ENCODE measurements at regions not wholly inside any gene's neighbourhood (a gene's known extent, or its start where the extent isn't known, plus 50 kb on each side); places are given as distances from the start of the nearest gene placed in this dataset.

DNA sequence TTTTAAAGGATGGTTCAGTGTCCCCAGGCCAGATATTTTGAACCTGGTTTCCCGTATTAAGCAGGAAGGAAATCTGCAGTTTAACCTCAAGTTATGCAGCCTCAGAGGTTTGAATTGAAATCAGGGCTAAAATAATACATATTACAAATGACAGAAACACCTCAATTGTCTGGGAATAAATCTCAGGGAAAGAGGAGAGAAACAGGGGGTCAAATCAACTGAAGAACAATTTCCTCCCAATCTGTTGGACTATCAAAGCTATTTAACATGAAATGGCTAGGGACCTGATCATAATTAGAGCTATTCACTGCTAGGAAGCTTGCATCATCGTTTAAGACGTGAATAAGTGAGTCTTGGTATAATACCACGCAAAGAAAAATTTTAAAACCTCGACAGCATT, 150.0 kb upstream of the ARHGAP28 start:
- no peak for DNase-seq (ENCODE audit: insufficient read length, low spot score, missing footprints)
- Histone ChIP-seq H3K4me3 (ENCODE audit: insufficient read depth, low read length) (no peak overlapping the region), H3K36me3 (ENCODE audit: insufficient read depth, low read length) (no peaks in the 10 kb centered on the region), H3K79me2 (ENCODE audit: insufficient read depth, low read length) (no peaks in the 10 kb centered on the region), H2AFZ (ENCODE audit: low read length) (no peak overlapping the region), H3K27ac (ENCODE audit: low read depth, low read length) (no peak overlapping the region), H3K9me3 (ENCODE audit: low read depth, low read length) (no peaks in the 10 kb centered on the region), H3K4me2 (ENCODE audit: insufficient read depth, low read length) (no peak overlapping the region), H4K20me1 (ENCODE audit: insufficient read depth, low read length) (no peaks in the 10 kb centered on the region), H3K4me1 (ENCODE audit: insufficient read depth, low read length) (no peaks in the 10 kb centered on the region), H3K27me3 (ENCODE audit: insufficient read depth, low read length) (no peaks in the 10 kb centered on the region)
- TF ChIP-seq, protein P1, sequence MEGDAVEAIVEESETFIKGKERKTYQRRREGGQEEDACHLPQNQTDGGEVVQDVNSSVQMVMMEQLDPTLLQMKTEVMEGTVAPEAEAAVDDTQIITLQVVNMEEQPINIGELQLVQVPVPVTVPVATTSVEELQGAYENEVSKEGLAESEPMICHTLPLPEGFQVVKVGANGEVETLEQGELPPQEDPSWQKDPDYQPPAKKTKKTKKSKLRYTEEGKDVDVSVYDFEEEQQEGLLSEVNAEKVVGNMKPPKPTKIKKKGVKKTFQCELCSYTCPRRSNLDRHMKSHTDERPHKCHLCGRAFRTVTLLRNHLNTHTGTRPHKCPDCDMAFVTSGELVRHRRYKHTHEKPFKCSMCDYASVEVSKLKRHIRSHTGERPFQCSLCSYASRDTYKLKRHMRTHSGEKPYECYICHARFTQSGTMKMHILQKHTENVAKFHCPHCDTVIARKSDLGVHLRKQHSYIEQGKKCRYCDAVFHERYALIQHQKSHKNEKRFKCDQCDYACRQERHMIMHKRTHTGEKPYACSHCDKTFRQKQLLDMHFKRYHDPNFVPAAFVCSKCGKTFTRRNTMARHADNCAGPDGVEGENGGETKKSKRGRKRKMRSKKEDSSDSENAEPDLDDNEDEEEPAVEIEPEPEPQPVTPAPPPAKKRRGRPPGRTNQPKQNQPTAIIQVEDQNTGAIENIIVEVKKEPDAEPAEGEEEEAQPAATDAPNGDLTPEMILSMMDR (IDR thresholded peaks at IDR 0.05; ENCODE audit: extremely low read depth, low read depth, low read length), result no peak

DNA sequence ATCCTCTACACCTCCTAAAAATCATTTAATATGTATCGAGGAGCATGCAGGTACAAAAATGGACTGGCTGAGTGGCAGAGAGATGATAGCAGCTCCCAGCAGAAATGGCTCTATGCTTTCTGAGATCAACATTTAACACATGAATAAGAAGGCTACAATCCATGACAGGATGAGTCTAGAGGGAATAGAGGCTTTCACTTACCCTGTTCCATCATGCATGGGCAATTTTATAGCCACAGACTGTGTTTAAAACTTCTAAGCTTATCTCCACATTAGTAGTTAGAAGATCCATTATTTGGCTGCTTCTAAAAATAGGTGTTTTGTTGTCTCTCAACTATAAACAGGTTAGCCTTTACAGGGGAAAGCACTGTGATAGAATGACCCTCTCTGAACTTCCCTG, 149.1 kb upstream of the ARHGAP28 start:
- Histone ChIP-seq H4K20me1 (ENCODE audit: insufficient read depth, low read length) (no peaks in the 10 kb centered on the region), H3K9me3 (ENCODE audit: low read depth, low read length) (no peaks in the 10 kb centered on the region), H3K79me2 (ENCODE audit: insufficient read depth, low read length) (no peaks in the 10 kb centered on the region), H3K27me3 (ENCODE audit: insufficient read depth, low read length) (no peaks in the 10 kb centered on the region), H3K27ac (ENCODE audit: low read depth, low read length) (no peak overlapping the region), H3K4me2 (ENCODE audit: insufficient read depth, low read length) (no peak overlapping the region), H2AFZ (ENCODE audit: low read length) (no peak overlapping the region), H3K36me3 (ENCODE audit: insufficient read depth, low read length) (no peaks in the 10 kb centered on the region), H3K4me1 (ENCODE audit: insufficient read depth, low read length) (no peaks in the 10 kb centered on the region), H3K4me3 (ENCODE audit: insufficient read depth, low read length) (no peak overlapping the region)
- TF ChIP-seq, protein P1 (IDR thresholded peaks at IDR 0.05; ENCODE audit: extremely low read depth, low read depth, low read length), result no peak
- DNase-seq (ENCODE audit: insufficient read length, low spot score, missing footprints), result no peak

DNA sequence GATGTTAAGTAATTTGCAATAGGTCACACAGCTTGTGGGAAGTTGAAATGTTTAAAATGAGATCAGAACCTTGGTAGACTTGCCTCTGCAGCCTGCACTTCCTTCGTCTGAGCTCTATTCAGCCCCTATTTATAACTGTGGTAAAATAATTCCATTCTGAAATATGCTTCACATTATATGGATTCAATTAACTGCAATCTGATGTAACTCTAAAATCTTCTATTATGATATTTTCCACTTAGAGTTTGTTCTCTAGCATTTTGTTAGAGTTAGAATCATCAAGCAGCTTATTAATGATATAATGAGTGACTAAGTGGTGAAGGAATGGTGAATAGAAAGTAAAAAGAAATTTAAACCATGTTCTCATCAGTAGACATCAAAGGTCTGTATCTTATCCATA, 139.6 kb upstream of the ARHGAP28 start:
- no peaks in the 10 kb centered on the region for H3K9me3 ChIP-seq (ENCODE audit: low read depth, low read length)
- H3K4me2 ChIP-seq (ENCODE audit: insufficient read depth, low read length), result no peak overlapping the region

DNA sequence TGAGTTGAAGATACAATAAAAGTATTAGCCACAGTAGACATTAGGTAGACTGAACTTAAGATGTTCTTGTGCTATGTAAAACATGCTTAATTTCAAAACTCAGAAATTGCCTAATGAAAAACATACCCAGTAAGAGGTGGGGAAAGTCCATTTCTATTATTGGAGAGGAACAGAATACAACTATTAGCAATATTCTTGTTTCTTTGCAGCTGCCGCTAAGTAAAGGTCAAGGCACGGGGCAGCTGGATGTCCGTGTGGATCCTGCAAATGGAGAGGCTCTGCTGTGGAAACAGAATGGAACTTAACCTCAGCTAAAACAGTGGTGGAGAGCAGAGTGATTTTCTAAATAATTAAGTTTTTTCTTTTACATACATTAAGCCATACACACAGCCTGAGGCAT, 139.2 kb upstream of the ARHGAP28 start:
- Histone ChIP-seq H3K9me3 (ENCODE audit: low read depth, low read length) (no peaks in the 10 kb centered on the region), H3K27me3 (ENCODE audit: insufficient read depth, low read length) (no peaks in the 10 kb centered on the region), H4K20me1 (ENCODE audit: insufficient read depth, low read length) (no peaks in the 10 kb centered on the region), H3K4me1 (ENCODE audit: insufficient read depth, low read length) (no peaks in the 10 kb centered on the region), H3K4me2 (ENCODE audit: insufficient read depth, low read length) (no peak overlapping the region), H3K27ac (ENCODE audit: low read depth, low read length) (no peak overlapping the region), H2AFZ (ENCODE audit: low read length) (no peak overlapping the region), H3K36me3 (ENCODE audit: insufficient read depth, low read length) (no peaks in the 10 kb centered on the region), H3K4me3 (ENCODE audit: insufficient read depth, low read length) (no peak overlapping the region), H3K79me2 (ENCODE audit: insufficient read depth, low read length) (no peaks in the 10 kb centered on the region)
- no peak for DNase-seq (ENCODE audit: insufficient read length, low spot score, missing footprints)
- TF ChIP-seq, protein P1 (IDR thresholded peaks at IDR 0.05; ENCODE audit: extremely low read depth, low read depth, low read length), result no peak

More for the DNA sequence above, 139.6 kb upstream of the ARHGAP28 start:
- Histone ChIP-seq H2AFZ (ENCODE audit: low read length) (no peak overlapping the region), H3K4me3 (ENCODE audit: insufficient read depth, low read length) (no peak overlapping the region), H3K79me2 (ENCODE audit: insufficient read depth, low read length) (no peaks in the 10 kb centered on the region), H3K4me1 (ENCODE audit: insufficient read depth, low read length) (no peaks in the 10 kb centered on the region), H3K27ac (ENCODE audit: low read depth, low read length) (no peak overlapping the region), H3K27me3 (ENCODE audit: insufficient read depth, low read length) (no peaks in the 10 kb centered on the region), H3K36me3 (ENCODE audit: insufficient read depth, low read length) (no peaks in the 10 kb centered on the region), H4K20me1 (ENCODE audit: insufficient read depth, low read length) (no peaks in the 10 kb centered on the region)
- TF ChIP-seq, protein P1 (IDR thresholded peaks at IDR 0.05; ENCODE audit: extremely low read depth, low read depth, low read length), result no peak
- no peak for DNase-seq (ENCODE audit: insufficient read length, low spot score, missing footprints)
